AG04450 (cell line): ENCODE measurements at regions not wholly inside any gene's neighbourhood (a gene's known extent, or its start where the extent isn't known, plus 50 kb on each side); places are given as distances from the start of the nearest gene placed in this dataset.

Experiments
- CTCF ChIA-PET: fragments of 300-600, 350-600 bp; formaldehyde crosslinking; extraction: SDS; loops from one replicate; lab custom pipeline; 2022; ENCODE audit warnings: antibody characterized with exemption, inconsistent platforms; lab: Charles Lee
- POLR2A ChIA-PET: fragments of 350-600 bp; formaldehyde crosslinking; extraction: SDS; loops from one replicate; lab custom pipeline; 2021; ENCODE audit warnings: antibody characterized with exemption, inconsistent platforms; lab: Yijun Ruan, JAX
- DNase-seq: peaks from one replicate; pipeline ENCODE4 v3.0.0-alpha.2; 2011; ENCODE audit warnings: low read depth, low spot score
- H3K27ac ChIP-seq: one replicate; pipeline ENCODE4 v1.5.1; 2012; ENCODE audit warnings: low read depth, low read length, control low read depth
- H3K27me3 ChIP-seq: one replicate; pipeline ENCODE4 v1.6.0; 2012; ENCODE audit warnings: low read length; ENCODE audit not compliant: control insufficient read depth, insufficient read depth
- H3K4me3 ChIP-seq: 2 replicates; pipeline ENCODE4 v1.5.1; 2011; ENCODE audit warnings: mild to moderate bottlenecking, low read depth, low read length, control low read depth
- H3K9me3 ChIP-seq: 2 replicates; pipeline ENCODE4 v1.5.1; 2012; ENCODE audit warnings: low read length; ENCODE audit not compliant: control insufficient read depth, insufficient read depth
- CTCF ChIP-seq: IDR thresholded peaks from 2 replicates; pipeline ENCODE4 v1.5.1; 2011; ENCODE audit warnings: low read depth, low read length, control low read depth, inconsistent platforms

DNA sequence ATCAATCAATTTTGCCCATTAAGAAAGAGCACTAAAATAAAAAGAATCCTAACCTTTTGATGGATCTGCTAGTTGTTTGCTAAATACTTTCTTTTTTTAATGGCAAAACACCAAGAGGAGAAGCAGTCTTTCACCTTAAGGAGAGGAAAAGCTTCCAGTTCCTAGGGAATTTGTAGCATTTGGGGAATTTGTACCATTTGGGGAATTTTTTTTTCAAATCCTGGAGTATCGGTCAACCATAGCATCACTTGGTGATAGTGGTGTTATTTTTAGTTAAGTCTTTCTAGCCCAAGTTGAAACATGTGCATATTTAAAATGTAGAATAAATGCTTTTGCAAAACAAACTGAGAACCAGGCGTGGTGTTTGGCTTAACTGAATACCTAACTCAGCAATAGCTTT is 117.5 kb upstream of the SEMA6D start:
- no peaks in the 10 kb centered on the region for H3K27me3 ChIP-seq
- CTCF ChIA-PET = interaction anchor here (0.9 kb wide), 1 partner anchor 22 kb away, joined by 3 read pairs; no protein-coding TSS in a partner anchor
- TF ChIP-seq CTCF = no peak
- no peak overlapping the region for H3K4me3 ChIP-seq
- no peaks in the 10 kb centered on the region for H3K9me3 ChIP-seq
- no peak overlapping the region for H3K27ac ChIP-seq
- no peak for DNase-seq
- POLR2A ChIA-PET = no interaction called here

DNA sequence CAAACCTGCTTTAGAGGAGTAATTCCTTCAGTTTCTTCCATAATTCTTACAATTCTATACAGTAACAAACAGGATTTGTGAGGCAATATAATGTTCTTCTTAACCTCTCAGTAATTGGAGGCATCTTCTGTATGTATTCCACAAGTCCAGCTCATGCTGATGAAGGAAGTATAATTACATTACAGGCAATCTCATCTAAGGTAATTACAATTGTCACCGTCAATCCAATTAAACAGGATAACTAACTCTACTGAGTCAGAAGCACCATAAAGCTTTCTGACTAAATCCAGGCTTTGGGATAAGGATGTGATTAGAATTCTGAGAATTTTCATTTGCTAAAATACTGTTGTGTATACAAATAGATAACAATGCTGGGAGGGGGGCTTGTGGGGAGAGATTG is 115.2 kb upstream of the SEMA6D start:
- POLR2A ChIA-PET = no interaction called here
- no peaks in the 10 kb centered on the region for H3K27me3 ChIP-seq
- no peak for TF ChIP-seq CTCF
- no peak overlapping the region for H3K27ac ChIP-seq
- DNase-seq = no peak
- CTCF ChIA-PET = interaction anchor here (0.5 kb wide), 1 partner anchor 247 kb away, joined by 3 read pairs; no protein-coding TSS in a partner anchor
- no peak overlapping the region for H3K4me3 ChIP-seq
- H3K9me3 ChIP-seq = no peaks in the 10 kb centered on the region

DNA sequence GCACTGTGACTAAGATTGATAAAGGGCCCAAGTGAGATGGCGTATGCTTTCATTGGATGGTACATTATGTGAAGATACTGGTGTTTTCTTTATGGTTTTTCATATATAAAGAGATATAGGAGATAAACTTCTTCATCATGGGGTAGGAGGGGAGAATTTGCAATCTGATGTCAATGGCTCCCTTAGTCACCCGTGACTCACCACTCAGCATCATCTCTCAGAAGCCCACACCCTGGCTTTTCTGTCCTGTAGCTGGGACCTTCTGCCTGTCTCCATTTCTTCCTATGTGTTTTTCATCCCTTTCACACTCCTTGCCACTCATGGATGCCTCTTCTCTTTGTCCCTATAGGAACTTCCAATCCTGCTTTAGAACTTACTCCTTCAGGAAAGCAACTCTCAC is 114.3 kb upstream of the SEMA6D start:
- ChIA-PET CTCF (no interaction called here), POLR2A (no interaction called here)
- Histone ChIP-seq H3K4me3 (no peak overlapping the region), H3K27me3 (no peaks in the 10 kb centered on the region), H3K27ac (no peak overlapping the region), H3K9me3 (no peaks in the 10 kb centered on the region)
- no peak for DNase-seq
- TF ChIP-seq CTCF = no peak

- no peak for DNase-seq
- no peak overlapping the region for H3K27ac ChIP-seq
- H3K9me3 ChIP-seq = no peaks in the 10 kb centered on the region
- H3K4me3 ChIP-seq = no peak overlapping the region
- ChIA-PET CTCF (interaction anchor here (1.0 kb wide), 1 partner anchor 412 kb away, joined by 3 read pairs; no protein-coding TSS in a partner anchor), POLR2A (no interaction called here)
- no peaks in the 10 kb centered on the region for H3K27me3 ChIP-seq
- TF ChIP-seq CTCF = no peak
Observed at GRCh38 chr15:47607695-47608094, 109.6 kb upstream of the SEMA6D start.

GRCh38 chr15:47609693-47610092 is 107.6 kb upstream of the SEMA6D start:
- CTCF ChIA-PET = no interaction called here
- Histone ChIP-seq H3K9me3 (no peaks in the 10 kb centered on the region), H3K27me3 (no peaks in the 10 kb centered on the region), H3K27ac (no peak overlapping the region), H3K4me3 (no peak overlapping the region)
- POLR2A ChIA-PET = no interaction called here
- TF ChIP-seq CTCF = no peak
- no peak for DNase-seq
